ENCODE measurements at regions not wholly inside any gene's neighbourhood (a gene's known extent, or its start where the extent isn't known, plus 50 kb on each side); places are given as distances from the start of the nearest gene placed in this dataset.

- TF ChIP-seq POLR2AphosphoS5 (IDR thresholded peaks at IDR 0.05): no peak
- no peak for TF ChIP-seq POLR2A (IDR thresholded peaks at IDR 0.05)
- no peak for TF ChIP-seq CTCF (IDR thresholded peaks at IDR 0.05)
- no peak for TF ChIP-seq EP300 (IDR thresholded peaks at IDR 0.05)
These were observed 445.7 kb downstream of the ADRA2A start for GRCh38 chr10:111522551-111522950.
